H1 (cell line): ENCODE measurements at regions not wholly inside any gene's neighbourhood (a gene's known extent, or its start where the extent isn't known, plus 50 kb on each side); places are given as distances from the start of the nearest gene placed in this dataset.

Experiments
- CTCF ChIA-PET: fragments of 300-600 bp; sonication (Branson Sonifier 250); formaldehyde crosslinking; loops from one replicate; lab custom pipeline; 2021; ENCODE audit not compliant: partially characterized antibody; lab: Charles Lee
- POLR2A ChIA-PET: fragments of 300-600 bp; sonication (Branson Sonifier 250); formaldehyde crosslinking; loops from one replicate; lab custom pipeline; 2021; ENCODE audit warnings: inconsistent platforms; ENCODE audit not compliant: partially characterized antibody; lab: Charles Lee
- DNase-seq, 2 experiments: peaks; one replicate each; pipeline versions ENCODE4 v3.0.0 to v3.0.0-alpha.2; 2010 to 2022; ENCODE audit warnings: low spot score in 2 of 2, low read depth in 1 of 2, mixed read lengths in 1 of 2
- FAIRE-seq: peaks from 2 replicates; lab custom pipeline; 2011; peaks lifted over from hg19 to GRCh38; lab: Jason Lieb, UNC
- H2AFZ ChIP-seq: 2 replicates; pipeline ENCODE4 v1.8.1; 2012; ENCODE audit warnings: low read length, inconsistent platforms
- H2AK5ac ChIP-seq: 2 replicates; pipeline ENCODE4 v1.6.1; 2013; ENCODE audit warnings: low read depth, low read length
- H2BK120ac ChIP-seq: replicated peaks from 2 replicates; pipeline ENCODE3; 2013; ENCODE audit warnings: low read depth, low read length, inconsistent platforms
- H2BK12ac ChIP-seq: 2 replicates; pipeline ENCODE4 v1.6.1; 2013; ENCODE audit warnings: low read depth, low read length
- H2BK15ac ChIP-seq: 2 replicates; pipeline ENCODE4 v1.6.1; 2013; ENCODE audit warnings: low read length
- H2BK20ac ChIP-seq: 2 replicates; pipeline ENCODE4 v1.6.1; 2013; ENCODE audit warnings: low read length
- H2BK5ac ChIP-seq: 2 replicates; pipeline ENCODE4 v1.6.1; 2013; ENCODE audit warnings: low read depth, low read length
- H3K14ac ChIP-seq: 2 replicates; pipeline ENCODE4 v1.6.1; 2013; ENCODE audit warnings: inconsistent platforms; ENCODE audit not compliant: insufficient read length
- H3K18ac ChIP-seq: 2 replicates; pipeline ENCODE4 v1.6.1; 2013; ENCODE audit warnings: low read length; ENCODE audit errors: extremely low read depth
- H3K23ac ChIP-seq: 2 replicates; pipeline ENCODE4 v1.6.1; 2013; ENCODE audit warnings: inconsistent platforms; ENCODE audit not compliant: insufficient read length
- H3K23me2 ChIP-seq: 2 replicates; pipeline ENCODE4 v1.6.1; 2013; ENCODE audit warnings: low read depth, low read length
- H3K27ac ChIP-seq: 2 replicates; pipeline ENCODE4 v1.6.1; 2011; ENCODE audit warnings: low read depth, low read length, inconsistent platforms
- H3K27me3 ChIP-seq, 4 experiments: replicated peaks in 1 of 4; 1 replicate in 1 of 4; 2 replicates in 3 of 4; pipeline versions ENCODE4 v1.6.1 to v1.8.1; 2011 to 2013; ENCODE audit warnings: low read length in 3 of 4, mild to moderate bottlenecking in 3 of 4, inconsistent platforms in 2 of 4, mixed read lengths in 2 of 4, moderate library complexity in 1 of 4; ENCODE audit not compliant: control insufficient read depth in 3 of 4, insufficient read depth in 3 of 4; ENCODE audit errors: extremely low read depth in 1 of 4
- H3K36me3 ChIP-seq, 4 experiments: 2 replicates each; pipeline versions ENCODE4 v1.6.1 to v1.8.1; 2011 to 2013; ENCODE audit warnings: mild to moderate bottlenecking in 4 of 4, low read length in 3 of 4, moderate library complexity in 2 of 4, control low read depth in 1 of 4, inconsistent platforms in 1 of 4; ENCODE audit not compliant: insufficient read depth in 4 of 4, control insufficient read depth in 2 of 4
- H3K4ac ChIP-seq: replicated peaks from 2 replicates; pipeline ENCODE3; 2013; ENCODE audit warnings: low read length, low read depth, mixed read lengths, inconsistent platforms; ENCODE audit not compliant: insufficient read length
- H3K4me1 ChIP-seq, 4 experiments: replicated peaks in 1 of 4; 1 replicate in 1 of 4; 2 replicates in 3 of 4; pipeline versions ENCODE4 v1.6.1 to v1.8.1; 2011 to 2013; ENCODE audit warnings: low read length in 3 of 4, inconsistent platforms in 2 of 4, mixed read lengths in 1 of 4; ENCODE audit not compliant: insufficient read depth in 4 of 4, control insufficient read depth in 3 of 4
- H3K4me2 ChIP-seq, 2 experiments: 2 replicates each; pipeline versions ENCODE4 v1.6.1 to v1.8.1; 2011 to 2013; ENCODE audit warnings: low read depth in 2 of 2, low read length in 2 of 2, control low read depth in 1 of 2, inconsistent platforms in 1 of 2, mild to moderate bottlenecking in 1 of 2; ENCODE audit not compliant: insufficient read depth in 1 of 2
- H3K4me3 ChIP-seq, 4 experiments: fragments of 200-600, 300-600 bp in 1 of 4; sonication (generic), shearing (Covaris generic), sonication (Bioruptor Twin) in 1 of 4; 2 replicates each; pipeline versions ENCODE4 v1.5.1 to v1.8.1; 2011 to 2016; ENCODE audit warnings: low read length in 4 of 4, low read depth in 3 of 4, control low read depth in 2 of 4, inconsistent platforms in 2 of 4, mild to moderate bottlenecking in 2 of 4, mixed read lengths in 1 of 4, moderate library complexity in 1 of 4; ENCODE audit not compliant: insufficient read depth in 2 of 4; ENCODE audit errors: extremely low read depth in 1 of 4
- H3K56ac ChIP-seq: replicated peaks from 2 replicates; pipeline ENCODE3; 2013; ENCODE audit warnings: low read depth, mild to moderate bottlenecking, mixed read lengths, low read length, inconsistent platforms; ENCODE audit not compliant: insufficient read length
- H3K79me1 ChIP-seq: 2 replicates; pipeline ENCODE4 v1.6.1; 2013; ENCODE audit warnings: low read depth, low read length, control low read depth
- H3K79me2 ChIP-seq, 2 experiments: 2 replicates each; pipeline versions ENCODE4 v1.6.1 to v1.8.1; 2012 to 2013; ENCODE audit warnings: low read length in 2 of 2, mild to moderate bottlenecking in 2 of 2, inconsistent platforms in 1 of 2; ENCODE audit not compliant: insufficient read depth in 2 of 2, control insufficient read depth in 1 of 2
- H3K9ac ChIP-seq, 4 experiments: replicated peaks in 1 of 4; 1 replicate in 1 of 4; 2 replicates in 3 of 4; pipeline versions ENCODE4 v1.6.1 to v1.8.1; 2011 to 2013; ENCODE audit warnings: low read depth in 3 of 4, low read length in 3 of 4, control low read depth in 2 of 4, mild to moderate bottlenecking in 2 of 4, moderate library complexity in 2 of 4, inconsistent platforms in 1 of 4; ENCODE audit errors: extremely low read depth in 1 of 4
- H3K9me3 ChIP-seq, 2 experiments: 2 replicates each; pipeline versions ENCODE4 v1.6.1 to v1.8.1; 2012 to 2013; ENCODE audit warnings: mild to moderate bottlenecking in 2 of 2, moderate library complexity in 2 of 2, control low read depth in 1 of 2, inconsistent platforms in 1 of 2, low read depth in 1 of 2, low read length in 1 of 2, mixed read lengths in 1 of 2; ENCODE audit not compliant: insufficient read depth in 2 of 2
- H4K20me1 ChIP-seq, 2 experiments: replicated peaks in 1 of 2; 2 replicates each; pipeline versions ENCODE3 to v1.8.1; 2011 to 2013; ENCODE audit warnings: inconsistent platforms in 2 of 2, low read length in 2 of 2, mild to moderate bottlenecking in 1 of 2; ENCODE audit not compliant: insufficient read depth in 2 of 2, control insufficient read depth in 1 of 2
- H4K5ac ChIP-seq: 2 replicates; pipeline ENCODE4 v1.6.1; 2013; ENCODE audit warnings: low read length, low read depth, mixed read lengths, inconsistent platforms; ENCODE audit not compliant: insufficient read length
- H4K8ac ChIP-seq: 2 replicates; pipeline ENCODE4 v1.8.0; 2013; ENCODE audit warnings: mild to moderate bottlenecking, moderate library complexity, low read length, inconsistent platforms; ENCODE audit not compliant: insufficient read depth; ENCODE audit errors: extremely low read depth
- H4K91ac ChIP-seq: replicated peaks from 2 replicates; pipeline ENCODE3; 2013; ENCODE audit warnings: low read length, mixed read lengths, inconsistent platforms; ENCODE audit not compliant: insufficient read length
- ASH2L ChIP-seq: fragments of 200-600, 300-600 bp; sonication (generic); IDR thresholded peaks from one replicate; pipeline ENCODE4 v1.7.1; 2017; ENCODE audit warnings: low read length
- BCL11A ChIP-seq, 2 experiments: IDR thresholded peaks; one replicate each; pipeline ENCODE4 v1.6.1; 2011; ENCODE audit warnings: low read depth in 2 of 2, low read length in 2 of 2, mild to moderate bottlenecking in 2 of 2
- CBX8 ChIP-seq: fragments of 300-800, 300-1000 bp; sonication (generic); IDR thresholded peaks from 2 replicates; pipeline ENCODE4 v1.7.1; 2016; ENCODE audit warnings: low read depth, low read length, borderline replicate concordance
- CHD1 ChIP-seq: IDR thresholded peaks from 2 replicates; pipeline ENCODE4 v1.6.1; 2012; ENCODE audit warnings: low read depth, low read length, improper control_type of control experiment
- CHD2 ChIP-seq: IDR thresholded peaks from 2 replicates; pipeline ENCODE4 v1.6.1; 2012; ENCODE audit warnings: low read length, improper control_type of control experiment
- EGR1 ChIP-seq: IDR thresholded peaks from 2 replicates; pipeline ENCODE4 v1.6.1; 2011; ENCODE audit warnings: low read depth, low read length, borderline replicate concordance
- EZH2 ChIP-seq: fragments of 200-600 bp; sonication (generic); IDR thresholded peaks from 2 replicates; pipeline ENCODE4 v1.7.1; 2012; ENCODE audit warnings: low read depth, mild to moderate bottlenecking, moderate library complexity, low read length, inconsistent platforms; ENCODE audit not compliant: severe bottlenecking
- GTF2F1 ChIP-seq: IDR thresholded peaks from 2 replicates; pipeline ENCODE4 v1.6.1; 2012; ENCODE audit warnings: low read depth, low read length, improper control_type of control experiment, borderline replicate concordance
- JUN ChIP-seq: IDR thresholded peaks from 2 replicates; pipeline ENCODE4 v1.6.1; 2011; ENCODE audit warnings: low read depth, mild to moderate bottlenecking, improper control_type of control experiment, low read length
- SAP30 ChIP-seq: fragments of 300-600 bp; sonication (generic); IDR thresholded peaks from 2 replicates; pipeline ENCODE4 v1.7.1; 2012; ENCODE audit warnings: low read length, moderate library complexity, mild to moderate bottlenecking, inconsistent platforms; ENCODE audit not compliant: insufficient read depth, insufficient replicate concordance
- SIN3A ChIP-seq, 2 experiments: IDR thresholded peaks in 1 of 2; conservative IDR thresholded peaks in 1 of 2; 2 replicates each; pipeline ENCODE4 v1.6.1; 2011 to 2012; ENCODE audit warnings: low read length in 2 of 2, improper control_type of control experiment in 1 of 2, low read depth in 1 of 2, mild to moderate bottlenecking in 1 of 2
- SP4 ChIP-seq: IDR thresholded peaks from 2 replicates; pipeline ENCODE4 v1.6.1; 2012; ENCODE audit warnings: low read length, inconsistent platforms
- SRF ChIP-seq: IDR thresholded peaks from 2 replicates; pipeline ENCODE4 v1.6.1; 2011; ENCODE audit warnings: mild to moderate bottlenecking, low read depth, low read length, moderate library complexity
- YY1 ChIP-seq: IDR thresholded peaks from 2 replicates; pipeline ENCODE4 v1.6.1; 2011; ENCODE audit warnings: low read depth, mild to moderate bottlenecking, low read length
- WGBS, 2 experiments: shearing (Covaris generic) in 1 of 2; methylation state at CpG; one replicate each; pipeline versions ENCODE4 v1.1.6 to v1.1.7; 2013 to 2015; ENCODE audit warnings: low lambda C conversion rate in 2 of 2, mixed read lengths in 2 of 2, inconsistent platforms in 1 of 2, low coverage in 1 of 2, missing lambda C conversion rate in 1 of 2; ENCODE audit not compliant: insufficient replicate concordance in 2 of 2, insufficient coverage in 1 of 2, insufficient read length in 1 of 2; ENCODE audit errors: extremely low coverage in 1 of 2, missing lambda C conversion rate in 1 of 2; 5-methylcytosine and 5-hydroxymethylcytosine counted together
- TF ChIP-seq, protein P1 (sequence below): IDR thresholded peaks from 2 replicates; pipeline ENCODE4 v1.6.1; 2012; ENCODE audit warnings: inconsistent platforms

DNA sequence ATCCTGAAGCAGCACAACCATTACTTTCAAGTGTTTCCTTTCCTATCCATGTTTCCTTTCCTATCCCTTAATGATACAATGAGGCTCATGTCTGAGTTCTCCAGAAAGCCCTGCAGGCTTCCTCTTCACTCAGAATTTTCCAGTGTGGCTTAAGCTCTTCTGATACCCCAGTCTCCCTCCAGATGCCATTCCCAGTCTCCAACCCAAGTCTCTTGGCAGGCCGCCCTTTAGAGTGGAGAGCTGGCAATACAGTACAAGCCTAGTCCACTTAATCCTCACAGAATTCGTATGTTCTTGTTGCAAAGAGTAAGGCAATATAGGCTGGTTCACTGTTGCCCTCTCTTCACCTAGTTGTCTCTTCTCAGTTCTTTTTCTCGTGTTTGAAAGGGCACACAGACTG, 503.9 kb upstream of the MDFIC2 start:
- Histone ChIP-seq H2BK120ac (no peak overlapping the region), H3K23me2 (no peaks in the 10 kb centered on the region), H3K4me3 (no peak overlapping the region), H3K36me3 (no peaks in the 10 kb centered on the region), H3K23ac (no peak overlapping the region), H3K27me3 (no peaks in the 10 kb centered on the region), H3K9ac (no peak overlapping the region), H3K9me3 (peaks cover 4 to 7% of the 10 kb centered on the region in 2 experiments), H2BK12ac (no peak overlapping the region), H2BK5ac (no peak overlapping the region), H3K4me1 (no peaks in the 10 kb centered on the region), H3K79me2 (no peaks in the 10 kb centered on the region), H4K20me1 (no peaks in the 10 kb centered on the region), H4K5ac (no peak overlapping the region), H3K4ac (no peak overlapping the region), H3K27ac (no peak overlapping the region), H3K79me1 (no peaks in the 10 kb centered on the region), H2BK20ac (no peak overlapping the region), H4K8ac (no peak overlapping the region), H4K91ac (no peak overlapping the region), H2BK15ac (no peak overlapping the region), H3K4me2 (no peak overlapping the region), H2AK5ac (no peak overlapping the region), H3K56ac (no peak overlapping the region), H3K14ac (no peak overlapping the region), H2AFZ (no peak overlapping the region), H3K18ac (no peak overlapping the region)
- DNase-seq (no peak), FAIRE-seq (no peak)
- ChIA-PET POLR2A (no interaction called here), CTCF (no interaction called here)
- WGBS, 2 experiments = 90% methylated on average over 3 of the region's 3 CpGs; no CpG with 5 or more reads in 1 of the 2 experiments
- TF ChIP-seq YY1 = no peak
- no peak for TF ChIP-seq CBX8
- TF ChIP-seq CHD2 = no peak
- TF ChIP-seq SP4 = no peak
- no peak for TF ChIP-seq JUN
- no peak for TF ChIP-seq CHD1
- no peak for TF ChIP-seq SRF
- TF ChIP-seq EZH2 = no peak
- no peak for TF ChIP-seq SIN3A (conservative IDR thresholded peaks at IDR 0.05 in 1 of 2, IDR thresholded peaks at IDR 0.05 in 1 of 2; ENCODE audit: low read depth in 1 of 2, low read length in 2 of 2)
- TF ChIP-seq GTF2F1 = no peak
- TF ChIP-seq EGR1 = no peak
- no peak for TF ChIP-seq ASH2L
- TF ChIP-seq BCL11A (IDR thresholded peaks at IDR 0.05; ENCODE audit: low read depth in 2 of 2, low read length in 2 of 2) = no peak
- no peak for TF ChIP-seq SAP30
- TF ChIP-seq, protein P1, sequence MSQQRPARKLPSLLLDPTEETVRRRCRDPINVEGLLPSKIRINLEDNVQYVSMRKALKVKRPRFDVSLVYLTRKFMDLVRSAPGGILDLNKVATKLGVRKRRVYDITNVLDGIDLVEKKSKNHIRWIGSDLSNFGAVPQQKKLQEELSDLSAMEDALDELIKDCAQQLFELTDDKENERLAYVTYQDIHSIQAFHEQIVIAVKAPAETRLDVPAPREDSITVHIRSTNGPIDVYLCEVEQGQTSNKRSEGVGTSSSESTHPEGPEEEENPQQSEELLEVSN = no peak
